K562 (cell line): ENCODE measurements at regions not wholly inside any gene's neighbourhood (a gene's known extent, or its start where the extent isn't known, plus 50 kb on each side); places are given as distances from the start of the nearest gene placed in this dataset.

Source experiments
- ATAC-seq: fragments of 200-7000 bp; cut with Tn5 transposase; 3 replicates; pipeline ENCODE4 v1.9.1; 2020; ENCODE audit warnings: moderate library complexity
- BruUV-seq: library from RNA; stranded (reverse); fragments of 400-500 nt; replicated peaks from 2 replicates; lab custom pipeline; 2021; lab: Mats Ljungman, UMichigan
- CTCF ChIA-PET: fragments of 300-600 bp; formaldehyde crosslinking; extraction: SDS; loops from one replicate; lab custom pipeline; 2021; ENCODE audit warnings: low intra/inter-chr PET ratio; lab: Yijun Ruan, JAX
- POLR2A ChIA-PET: fragments of 300-600, 350-650 bp; sonication (Branson Sonifier 250); formaldehyde crosslinking; extraction: SDS; loops from one replicate; lab custom pipeline; 2021; ENCODE audit warnings: antibody characterized with exemption, inconsistent platforms; lab: Yijun Ruan, JAX
- DNase-seq, 4 experiments: peaks; one replicate each; pipeline versions ENCODE4 v3.0.0 to v3.0.0-alpha.2; 2011 to 2018; ENCODE audit warnings: low spot score in 3 of 4, mixed read lengths in 3 of 4; ENCODE audit errors: extremely low read depth in 1 of 4
- FAIRE-seq: peaks from 2 replicates; lab custom pipeline; 2011; peaks lifted over from hg19 to GRCh38; lab: Jason Lieb, UNC
- H2AFZ ChIP-seq: 2 replicates; pipeline ENCODE4 v1.6.0; 2011; ENCODE audit warnings: low read depth, low read length, control low read depth, inconsistent platforms
- H3K27ac ChIP-seq: fragments of 200-600 bp; 3 replicates; pipeline ENCODE4 v1.8.0; 2011; ENCODE audit warnings: low read depth, mild to moderate bottlenecking, control low read depth, inconsistent platforms, low read length, moderate library complexity, mixed read lengths; ENCODE audit errors: extremely low read depth
- H3K27me3 ChIP-seq, 2 experiments: fragments of 300-600 bp in 1 of 2; 2 replicates in 1 of 2; 3 replicates in 1 of 2; pipeline versions ENCODE4 v1.6.0 to v1.8.0; 2011; ENCODE audit warnings: inconsistent platforms in 2 of 2, low read length in 2 of 2, mild to moderate bottlenecking in 1 of 2, mixed read lengths in 1 of 2, moderate library complexity in 1 of 2; ENCODE audit not compliant: control insufficient read depth in 2 of 2, insufficient read depth in 2 of 2
- H3K36me3 ChIP-seq: fragments of 300-600 bp; 3 replicates; pipeline ENCODE4 v1.8.0; 2011; ENCODE audit warnings: mild to moderate bottlenecking, low read length, inconsistent platforms; ENCODE audit not compliant: control insufficient read depth, insufficient read depth
- H3K4me1 ChIP-seq, 2 experiments: fragments of 200-600 bp in 1 of 2; replicated peaks in 1 of 2; 2 replicates in 1 of 2; 3 replicates in 1 of 2; pipeline versions ENCODE4 v1.5.1 to v1.8.0; 2011; ENCODE audit warnings: inconsistent platforms in 2 of 2, low read length in 2 of 2, mild to moderate bottlenecking in 1 of 2, mixed read lengths in 1 of 2, moderate library complexity in 1 of 2; ENCODE audit not compliant: control insufficient read depth in 2 of 2, insufficient read depth in 2 of 2
- H3K4me2 ChIP-seq: 2 replicates; pipeline ENCODE4 v1.6.1; 2011; ENCODE audit warnings: low read length, control low read depth, inconsistent platforms, mixed read lengths; ENCODE audit not compliant: insufficient read depth
- H3K4me3 ChIP-seq: fragments of 200-600 bp; sonication (generic), shearing (Covaris generic); 2 replicates; pipeline ENCODE4 v1.5.1; 2016; ENCODE audit warnings: control low read depth, inconsistent platforms
- H3K79me2 ChIP-seq: fragments of 200-600 bp; 3 replicates; pipeline ENCODE4 v1.8.0; 2011; ENCODE audit warnings: low read length, inconsistent platforms; ENCODE audit not compliant: control insufficient read depth, insufficient read depth
- H3K9ac ChIP-seq, 2 experiments: 2 replicates each; pipeline versions ENCODE4 v1.6.0 to v1.6.1; 2011; ENCODE audit warnings: low read depth in 2 of 2, low read length in 2 of 2, control low read depth in 1 of 2, inconsistent platforms in 1 of 2, mild to moderate bottlenecking in 1 of 2, mixed read lengths in 1 of 2; ENCODE audit not compliant: insufficient read depth in 1 of 2
- H3K9me1 ChIP-seq: one replicate; pipeline ENCODE4 v1.6.0; 2011; ENCODE audit warnings: inconsistent platforms, mild to moderate bottlenecking, low read length, moderate library complexity; ENCODE audit not compliant: control insufficient read depth, insufficient read depth
- H3K9me3 ChIP-seq: replicated peaks from 2 replicates; pipeline ENCODE4 v1.5.1; 2011; ENCODE audit warnings: low read depth, low read length, inconsistent platforms; ENCODE audit not compliant: control insufficient read depth, insufficient read depth
- H4K20me1 ChIP-seq: replicated peaks from 2 replicates; pipeline ENCODE4 v1.6.1; 2011; ENCODE audit warnings: low read length, inconsistent platforms, mixed read lengths; ENCODE audit not compliant: control insufficient read depth, insufficient read depth
- HNRNPL ChIP-seq: fragments of 200-400 bp; formaldehyde crosslinking; IDR thresholded peaks from 2 replicates; pipeline ENCODE4 v1.6.1; 2017; ENCODE audit warnings: low read depth, mild to moderate bottlenecking, low read length
- MNT ChIP-seq, 2 experiments: fragments of 450-650 bp; conservative IDR thresholded peaks; 2 replicates each; pipeline ENCODE4 v1.6.1; 2017; ENCODE audit warnings: mild to moderate bottlenecking in 2 of 2, moderate library complexity in 2 of 2
- RBM14 ChIP-seq: fragments of 200-400 bp; formaldehyde crosslinking; IDR thresholded peaks from 2 replicates; pipeline ENCODE4 v1.6.1; 2018; ENCODE audit warnings: low read depth, mild to moderate bottlenecking, low read length, moderate library complexity, borderline replicate concordance; ENCODE audit not compliant: insufficient read depth
- RFX7 ChIP-seq: fragments of 250-450 bp; sonication (Bioruptor Pico); IDR thresholded peaks from 2 replicates; pipeline ENCODE4 v1.5.1; 2021; ENCODE audit warnings: mild to moderate bottlenecking
- TAF7 ChIP-seq: fragments of 450-650 bp; IDR thresholded peaks from 2 replicates; pipeline ENCODE4 v1.6.1; 2016; ENCODE audit warnings: missing genetic modification characterization, missing compliant biosample characterization
- WGBS: fragments of 100-300 bp; shearing (Covaris generic); methylation state at CpG from one replicate; pipeline ENCODE4 v1.1.6; 2016; ENCODE audit warnings: low coverage, mixed read lengths; ENCODE audit not compliant: insufficient coverage; ENCODE audit errors: missing lambda C conversion rate; 5-methylcytosine and 5-hydroxymethylcytosine counted together
- in situ Hi-C: fragments of 300-500 bp; cut with MboI; formaldehyde crosslinking; loops from 4 replicates; pipeline ENCODE4 v1.15.0; 2018; ENCODE audit warnings: inconsistent platforms, mixed read lengths
- intact Hi-C: fragments of 100-400 bp; cut with micrococcal nuclease; formaldehyde crosslinking; loops from 2 replicates; pipeline ENCODE4 v1.14.2; 2022

- no peak overlapping the region for H3K4me2 ChIP-seq
- H3K4me1 ChIP-seq = no peaks in the 10 kb centered on the region
- H4K20me1 ChIP-seq = no peaks in the 10 kb centered on the region
- H3K9me3 ChIP-seq = no peaks in the 10 kb centered on the region
- intact Hi-C loops (no loop called here), in situ Hi-C loops (no loop called here)
- H3K9me1 ChIP-seq = no peaks in the 10 kb centered on the region
- no peaks in the 10 kb centered on the region for H3K27me3 ChIP-seq
- no peak overlapping the region for H2AFZ ChIP-seq
- no peak for ATAC-seq
- no peak overlapping the region for H3K4me3 ChIP-seq
- POLR2A ChIA-PET = no interaction called here
- WGBS = 3% methylated on average over 2 of the region's 2 CpGs
- FAIRE-seq = no peak
- CTCF ChIA-PET = no interaction called here
- H3K79me2 ChIP-seq = no peaks in the 10 kb centered on the region
- no peak for TF ChIP-seq RFX7 (CRISPR knock-in tag)
- no peak for TF ChIP-seq MNT (conservative IDR thresholded peaks at IDR 0.05)
- TF ChIP-seq HNRNPL = no peak
- no peak for TF ChIP-seq TAF7 (tag)
- TF ChIP-seq RBM14 = no peak
- H3K27ac ChIP-seq = no peak overlapping the region
- DNase-seq = no peak
- H3K36me3 ChIP-seq = no peaks in the 10 kb centered on the region
- no TSS peak for BruUV-seq
- H3K9ac ChIP-seq = no peak overlapping the region
Measured at GRCh38 chr3:181955566-181955965, 243.8 kb downstream of the SOX2 start.
